GM21390 (cell line): ENCODE measurements at regions not wholly inside any gene's neighbourhood (a gene's known extent, or its start where the extent isn't known, plus 50 kb on each side); places are given as distances from the start of the nearest gene placed in this dataset.
A peak's percentile ranks its signal among the peaks of the same experiment; 100 is the strongest.

Experiments
- ATAC-seq: cut with Tn5 transposase; IDR thresholded peaks from one replicate; pipeline ENCODE4 v1.9.1; 2021; ENCODE audit not compliant: unreplicated experiment

GRCh38 chr1:69294171-69294570, 273.6 kb upstream of the LRRC7 start:
- no peak for ATAC-seq

GRCh38 chr1:69295265-69295664, 272.5 kb upstream of the LRRC7 start:
- ATAC-seq: no peak

- no peak for ATAC-seq
Measured at GRCh38 chr1:69305621-69306020, 262.1 kb upstream of the LRRC7 start.

GRCh38 chr1:69312055-69312732, 255.5 kb upstream of the LRRC7 start:
- no peak for ATAC-seq

- ATAC-seq: no peak
Measured at GRCh38 chr1:69313118-69313517, 254.6 kb upstream of the LRRC7 start.

- no peak for ATAC-seq
Measured at GRCh38 chr1:69315416-69315815, 252.3 kb upstream of the LRRC7 start.

- no peak for ATAC-seq
Measured at GRCh38 chr1:69315823-69316222, 251.9 kb upstream of the LRRC7 start.

GRCh38 chr1:69319287-69319686, 248.4 kb upstream of the LRRC7 start:
- ATAC-seq: no peak

- ATAC-seq: peak; percentile 73
Measured at GRCh38 chr1:69320757-69321211, 246.9 kb upstream of the LRRC7 start.

GRCh38 chr1:69321311-69321710, 246.4 kb upstream of the LRRC7 start:
- no peak for ATAC-seq

GRCh38 chr1:69328186-69328585, 239.5 kb upstream of the LRRC7 start:
- no peak for ATAC-seq

- no peak for ATAC-seq
Measured at GRCh38 chr1:69363236-69363635, 204.5 kb upstream of the LRRC7 start.

GRCh38 chr1:69373520-69373919, 194.2 kb upstream of the LRRC7 start:
- no peak for ATAC-seq

GRCh38 chr1:69376408-69376807, 191.3 kb upstream of the LRRC7 start:
- ATAC-seq: no peak

- ATAC-seq: no peak
Measured at GRCh38 chr1:69377507-69377906, 190.2 kb upstream of the LRRC7 start.

- no peak for ATAC-seq
Measured at GRCh38 chr1:69388044-69388443, 179.7 kb upstream of the LRRC7 start.

GRCh38 chr1:69400128-69400527, 167.6 kb upstream of the LRRC7 start:
- no peak for ATAC-seq

GRCh38 chr1:69401879-69402278, 165.8 kb upstream of the LRRC7 start:
- no peak for ATAC-seq

- ATAC-seq: no peak
Measured at GRCh38 chr1:69403756-69404320, 163.9 kb upstream of the LRRC7 start.

GRCh38 chr1:69404486-69404885, 163.2 kb upstream of the LRRC7 start:
- ATAC-seq: no peak

- ATAC-seq: no peak
Measured at GRCh38 chr1:69406244-69406643, 161.5 kb upstream of the LRRC7 start.

GRCh38 chr1:69409731-69410456, 157.8 kb upstream of the LRRC7 start:
- no peak for ATAC-seq
